Astrocyte of the hippocampus (primary cell): ENCODE measurements at regions not wholly inside any gene's neighbourhood (a gene's known extent, or its start where the extent isn't known, plus 50 kb on each side); places are given as distances from the start of the nearest gene placed in this dataset.
"Not testable (repeated sequence)": the region's sequence is repeated elsewhere in the genome, so short reads cannot be mapped to it uniquely, and the experiment has no call there.

Source experiments
- DNase-seq: peaks from one replicate; pipeline ENCODE4 v3.0.0; 2011; ENCODE audit warnings: low read depth, low spot score

DNA sequence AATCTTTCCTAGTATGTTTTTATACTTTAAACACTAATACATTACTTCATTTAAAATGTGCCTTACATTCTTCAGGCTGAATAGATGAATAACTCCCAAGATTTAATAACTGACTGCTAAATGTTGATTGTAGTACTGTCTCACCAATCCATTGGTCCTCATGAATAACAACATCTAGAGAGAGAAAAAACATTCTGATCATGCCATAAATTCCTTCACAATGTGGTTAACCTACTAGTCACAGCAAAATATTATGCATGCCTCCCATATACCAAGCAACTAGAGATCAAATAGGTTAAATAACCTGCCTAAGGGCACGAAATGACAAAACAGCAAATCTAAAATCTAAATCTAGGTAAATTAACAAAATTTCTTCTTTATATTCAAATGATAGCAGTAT is 66.2 kb downstream of the SYT15 start:
- not testable (repeated sequence) for DNase-seq

DNA sequence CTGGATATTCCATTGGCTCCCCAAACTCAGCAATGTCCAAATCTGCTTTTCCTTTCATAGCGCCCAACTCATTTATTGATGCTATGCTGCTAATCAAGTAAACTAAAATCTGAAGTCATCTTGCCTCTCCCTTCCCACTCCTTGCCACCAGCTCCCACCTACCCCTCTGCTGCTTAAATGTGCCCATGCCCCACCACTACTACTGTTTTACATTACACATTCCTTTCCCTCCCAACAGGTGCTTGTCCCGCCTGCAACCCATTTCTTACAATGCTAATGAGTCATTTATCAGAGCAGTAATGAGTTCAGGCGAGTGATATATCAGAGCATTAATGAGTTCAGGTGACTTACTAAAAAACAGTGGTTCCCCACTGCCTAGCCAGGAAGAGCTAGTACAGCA is 67.2 kb downstream of the SYT15 start:
- not testable (repeated sequence) for DNase-seq

DNA sequence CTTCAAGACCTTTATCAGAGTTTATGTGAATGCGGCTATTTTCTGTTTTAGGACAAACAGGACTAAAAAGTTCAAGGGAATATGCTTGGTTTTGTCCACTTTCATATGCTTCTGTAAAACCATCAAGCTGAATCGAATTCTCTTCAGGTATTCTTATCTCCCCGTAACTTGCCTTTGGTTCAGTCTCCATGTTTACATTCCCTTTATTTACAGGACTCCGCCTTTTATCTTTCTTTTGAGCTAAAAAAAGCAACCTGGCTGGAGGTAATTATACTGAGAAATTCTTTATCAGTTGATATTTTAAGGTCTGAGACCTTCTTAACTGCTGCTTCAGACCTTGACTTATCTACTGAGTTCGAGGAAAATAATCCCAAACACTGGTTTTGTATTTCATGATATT is 72.0 kb downstream of the SYT15 start:
- DNase-seq: not testable (repeated sequence)

DNA sequence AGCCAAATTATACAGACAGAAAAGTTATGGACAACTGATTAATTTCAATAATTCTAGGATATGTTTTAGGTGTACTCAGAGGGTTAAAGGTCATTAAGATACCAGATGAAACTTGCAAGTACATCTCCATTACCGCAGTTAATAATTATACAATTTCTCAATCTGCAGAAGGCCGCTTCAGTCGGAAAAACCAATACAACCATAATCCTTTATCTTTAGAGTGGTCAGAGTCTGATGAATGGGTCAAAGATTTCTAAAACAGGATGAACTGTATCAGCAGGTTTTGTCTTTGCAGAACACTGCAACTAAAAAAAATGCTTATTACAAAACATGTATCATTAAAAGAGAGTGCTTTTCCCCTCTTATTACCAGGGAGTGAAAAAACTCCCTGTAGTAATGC is 78.5 kb downstream of the SYT15 start:
- not testable (repeated sequence) for DNase-seq

DNA sequence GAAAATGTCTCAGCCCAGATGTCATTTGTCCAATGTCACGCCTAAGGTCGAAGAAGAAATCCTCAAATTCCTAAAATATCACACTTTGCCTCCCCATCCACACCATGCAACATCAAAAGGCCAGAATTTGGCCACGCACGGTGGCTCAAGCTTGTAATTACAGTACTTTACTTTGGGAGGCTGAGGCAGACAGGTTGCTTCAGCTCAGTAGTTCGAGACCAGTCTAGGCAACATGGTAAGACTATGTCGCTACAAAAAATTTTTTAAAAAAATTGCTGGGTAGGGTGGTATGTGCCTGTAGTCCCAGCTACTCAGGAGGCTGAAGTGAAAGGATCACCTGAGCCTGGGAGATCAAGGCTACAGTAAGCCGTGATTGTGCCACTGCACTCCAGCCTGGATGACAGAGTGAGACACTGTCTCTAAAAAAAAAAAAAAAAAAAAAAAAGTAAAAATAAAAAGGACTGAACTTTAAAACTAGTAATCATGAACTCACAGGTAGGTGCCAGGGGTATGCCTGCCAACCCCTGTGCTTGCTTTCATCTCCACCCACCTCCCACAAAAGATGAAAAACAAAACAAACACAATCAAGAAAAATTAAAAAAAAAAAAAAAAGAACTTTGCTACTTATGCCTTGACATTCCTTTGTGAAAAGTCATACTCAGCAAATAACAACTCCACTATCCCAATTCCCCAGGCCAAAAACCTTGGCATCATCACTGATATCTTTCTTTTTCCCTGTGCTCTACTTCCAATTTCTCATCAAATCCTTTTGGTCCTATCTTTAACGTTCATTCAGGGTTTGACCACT is 81.3 kb downstream of the SYT15 start:
- not testable (repeated sequence) for DNase-seq

DNA sequence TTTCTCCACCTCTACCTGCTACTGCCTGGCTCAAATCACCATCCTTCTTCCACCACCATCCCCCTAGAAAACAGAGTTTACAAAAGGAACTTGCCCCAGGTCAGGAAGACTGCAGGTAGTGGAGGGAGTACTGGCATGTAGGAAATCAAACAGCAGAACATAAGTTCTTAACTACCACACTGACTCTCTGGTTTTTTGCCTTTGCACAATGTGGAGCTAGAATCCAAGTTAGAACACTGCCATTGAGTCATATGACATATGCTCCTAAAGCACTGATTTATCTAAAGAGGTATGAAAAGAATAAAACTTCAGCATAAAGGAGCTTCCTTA is 81.9 kb downstream of the SYT15 start:
- not testable (repeated sequence) for DNase-seq

DNA sequence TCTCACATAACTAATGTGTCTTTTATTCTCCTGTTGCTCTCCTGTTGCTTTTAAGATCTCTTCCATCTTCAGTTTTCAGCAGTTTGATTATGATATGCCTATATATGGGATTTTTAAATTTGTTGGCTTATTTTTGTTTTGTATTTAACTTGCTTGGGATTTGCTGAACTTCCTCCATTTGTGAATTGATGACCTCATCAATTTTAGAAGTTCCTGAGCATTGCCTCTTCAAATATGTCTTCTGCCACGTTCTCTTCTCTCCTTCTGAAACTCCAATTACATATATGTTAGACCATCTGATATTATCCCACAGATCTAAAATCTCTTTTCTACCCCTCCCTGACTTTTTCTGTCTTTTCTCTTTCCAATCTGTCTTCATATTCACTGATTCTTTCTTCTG is 86.6 kb downstream of the SYT15 start:
- not testable (repeated sequence) for DNase-seq

DNA sequence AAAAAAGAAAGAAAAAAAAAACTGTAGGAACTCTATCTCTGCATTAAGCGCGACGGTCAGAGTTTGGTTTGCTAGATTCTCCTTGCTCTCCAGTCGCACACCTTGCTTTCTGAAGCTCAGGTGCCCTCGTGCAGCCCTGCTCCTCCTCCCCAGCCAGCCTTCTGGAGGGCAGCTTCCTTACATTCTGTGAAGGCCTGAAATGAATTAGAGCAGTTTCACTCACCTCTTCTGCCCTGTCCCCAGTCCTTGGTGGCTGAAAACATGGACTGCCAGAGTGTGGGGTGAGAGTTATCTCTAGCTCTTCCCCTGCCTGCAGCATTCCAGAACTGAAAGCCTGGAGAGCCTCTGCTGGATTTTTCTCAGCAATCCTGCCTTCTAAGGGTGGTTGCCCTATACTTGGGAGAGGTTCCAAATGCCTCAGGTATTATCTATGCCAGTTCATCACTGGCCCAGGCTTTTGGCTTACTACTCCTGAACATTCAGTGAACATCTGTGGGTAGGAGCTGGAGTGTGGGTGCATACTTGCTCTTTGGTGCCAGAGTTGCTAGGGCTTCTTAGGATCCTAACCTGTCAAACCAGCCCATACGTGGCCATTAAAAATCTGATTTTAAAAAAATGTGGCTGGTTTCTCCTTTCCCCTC is 89.5 kb downstream of the SYT15 start:
- not testable (repeated sequence) for DNase-seq

DNA sequence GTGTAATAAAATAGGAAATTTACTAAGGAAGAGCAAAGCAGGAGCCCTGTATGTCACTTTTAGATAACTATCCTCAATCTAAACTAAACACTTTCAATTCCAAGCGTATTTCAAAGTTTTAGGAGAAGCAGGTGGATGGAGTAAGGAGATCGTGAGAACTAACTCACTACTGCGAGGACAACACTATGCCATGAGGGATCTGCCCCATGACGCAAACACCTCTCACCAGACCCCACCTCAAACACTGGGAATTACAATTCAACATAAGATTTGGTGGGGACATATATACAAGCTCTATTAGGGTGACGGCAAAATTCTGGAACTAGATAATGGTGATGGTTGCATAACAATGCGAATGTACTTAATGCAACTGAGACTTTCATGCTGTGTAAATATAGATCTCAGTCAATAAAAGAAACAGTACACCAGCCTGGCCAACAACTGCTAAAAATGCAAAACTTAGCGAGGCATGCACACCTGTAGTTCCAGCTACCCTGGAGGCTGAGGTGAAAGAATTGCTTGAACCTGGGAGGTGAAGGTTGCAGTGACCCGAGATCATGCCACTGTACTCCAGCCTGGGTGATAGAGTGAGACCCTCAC is 99.0 kb downstream of the SYT15 start:
- DNase-seq: not testable (repeated sequence)

DNA sequence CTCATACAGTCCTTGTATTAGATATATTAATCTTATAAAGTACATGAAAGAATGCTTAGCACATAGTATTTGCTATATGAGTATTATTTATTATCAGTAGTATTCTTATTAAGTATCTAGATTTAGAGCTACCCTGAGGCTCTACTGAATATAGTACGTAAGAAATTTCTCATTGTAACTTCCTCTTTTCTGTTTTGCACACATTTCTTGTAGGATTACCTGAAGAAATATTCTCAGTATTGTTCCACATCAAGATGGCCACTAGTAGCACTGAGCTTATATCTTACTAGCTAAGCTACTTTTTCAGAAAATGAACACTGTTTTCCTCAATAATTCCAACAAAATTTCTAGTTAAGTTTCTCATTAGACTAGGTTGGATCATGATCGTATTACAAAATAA is 112.5 kb downstream of the SYT15 start:
- not testable (repeated sequence) for DNase-seq

DNA sequence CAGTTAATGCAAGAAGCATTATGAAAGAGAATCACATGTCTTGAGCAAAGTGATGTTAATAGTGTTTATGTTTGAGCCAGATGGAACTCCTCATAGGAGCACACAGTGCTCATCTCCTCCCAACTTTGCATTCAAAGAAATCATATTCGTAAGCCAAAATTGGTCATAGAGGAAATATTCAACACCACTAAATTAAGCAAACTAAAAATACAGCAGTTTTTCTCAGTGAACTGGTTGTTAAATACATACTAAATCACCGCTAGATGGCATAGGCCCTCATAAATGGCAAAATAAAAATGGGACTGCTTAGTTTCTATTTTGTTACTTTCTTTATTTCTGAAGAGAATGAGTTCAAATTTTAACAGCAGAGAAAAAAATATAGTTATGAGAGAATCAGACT is 114.3 kb downstream of the SYT15 start:
- not testable (repeated sequence) for DNase-seq

DNA sequence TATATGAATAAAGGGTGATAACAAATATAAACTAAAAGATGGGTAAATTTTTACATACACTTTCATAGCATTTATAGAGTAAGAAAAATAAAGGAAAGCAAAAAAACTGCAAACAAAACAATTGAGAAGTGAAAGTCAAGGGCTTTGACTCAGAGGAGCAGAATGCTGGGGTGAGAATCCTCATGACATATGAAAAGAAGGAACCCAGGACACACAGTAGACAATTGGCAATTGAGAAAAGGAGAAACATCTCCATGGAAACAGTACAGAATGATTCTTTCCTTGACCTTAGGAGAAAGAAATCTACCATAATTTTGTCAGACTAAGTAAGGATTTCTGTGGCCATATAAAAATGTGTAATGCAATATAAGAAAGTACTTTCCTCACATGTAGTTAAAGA is 138.3 kb downstream of the SYT15 start:
- DNase-seq: not testable (repeated sequence)

DNA sequence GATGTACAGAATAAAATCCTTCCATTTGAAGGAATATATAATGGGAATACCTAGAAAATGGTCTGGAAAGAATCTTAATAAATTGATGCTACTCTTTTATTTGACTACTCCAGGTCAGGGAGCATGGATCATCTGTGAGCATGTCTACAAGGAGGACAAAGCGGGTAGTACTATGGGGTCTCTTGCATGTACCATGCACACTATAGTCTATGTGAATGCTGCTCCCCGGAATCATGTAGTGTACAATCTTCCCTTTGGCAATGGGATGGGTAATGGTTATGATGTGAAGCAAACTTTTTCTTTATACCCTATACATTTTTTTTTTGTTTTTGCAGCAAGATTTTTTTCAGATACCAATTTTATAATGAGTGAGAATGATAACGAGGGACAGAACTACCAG is 139.1 kb downstream of the SYT15 start:
- DNase-seq: not testable (repeated sequence)

DNA sequence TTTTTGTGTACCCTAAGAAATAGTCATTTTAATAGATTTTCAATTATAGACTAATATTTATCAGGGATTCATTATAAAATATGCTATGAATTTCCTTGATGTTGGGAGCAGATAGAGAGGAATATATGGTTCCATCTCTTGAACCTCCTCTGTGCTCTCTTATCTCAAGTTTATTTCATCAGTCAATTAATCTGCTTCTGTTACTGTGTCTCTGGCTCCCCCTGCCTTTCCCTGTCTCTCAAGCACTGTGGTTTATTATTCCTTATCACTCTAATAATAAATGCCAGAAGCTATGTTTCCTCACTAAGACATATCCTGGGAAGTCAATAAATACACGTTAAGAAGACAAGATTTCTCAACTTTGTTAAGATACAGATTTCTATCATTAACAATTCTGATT is 141.5 kb downstream of the SYT15 start:
- DNase-seq: peak; percentile 33

DNA sequence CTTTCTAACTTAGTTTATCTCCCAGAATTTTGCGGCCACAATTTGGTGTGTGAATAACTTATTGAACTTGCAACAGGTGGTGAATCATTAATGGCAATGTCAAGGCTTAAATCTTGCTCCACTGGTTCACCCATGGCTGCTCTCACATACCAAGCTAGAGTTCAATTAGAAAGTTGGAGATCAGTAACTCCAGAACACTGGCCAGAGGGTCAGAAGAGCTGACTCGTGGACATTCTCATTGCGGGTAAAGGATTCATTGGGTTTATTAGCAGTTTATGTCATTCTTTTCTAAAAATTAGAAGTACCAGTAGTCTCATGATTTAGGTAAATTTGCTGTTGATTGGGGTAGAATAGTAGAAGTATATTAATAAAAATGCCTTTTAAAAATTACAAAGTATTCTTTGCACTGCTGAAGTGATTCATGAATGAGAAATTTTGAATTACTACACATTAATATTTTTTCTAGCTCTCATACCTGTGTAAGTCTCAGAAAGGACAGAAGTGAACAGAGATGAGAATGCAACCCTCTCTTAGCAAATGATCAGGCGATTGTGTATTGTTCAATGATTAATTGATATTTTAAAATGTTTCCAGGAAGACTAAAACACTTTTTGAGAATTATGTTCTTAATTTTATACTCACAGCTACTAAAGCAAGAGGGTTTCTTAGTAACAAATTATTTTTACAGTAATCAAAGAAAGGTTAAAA is 142.0 kb downstream of the SYT15 start:
- not testable (repeated sequence) for DNase-seq

DNA sequence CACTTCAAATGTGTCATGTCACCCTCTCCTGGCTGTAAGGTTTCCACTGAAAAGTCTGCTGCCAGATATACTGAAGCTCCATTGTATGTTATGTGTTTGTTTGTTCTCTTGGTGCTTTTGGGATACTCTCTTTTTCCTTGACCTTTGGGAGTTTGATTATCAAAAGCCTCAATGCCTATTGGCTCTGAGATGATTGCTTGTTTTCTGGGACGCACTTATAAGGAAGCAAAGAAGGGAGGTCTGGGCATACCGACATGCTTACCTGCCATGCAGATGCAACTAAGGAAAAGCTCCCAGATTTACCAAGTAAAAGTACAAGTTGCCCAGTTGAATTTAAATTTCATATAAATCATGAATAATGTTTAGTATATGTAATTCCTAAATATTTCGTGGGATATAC is 145.3 kb downstream of the SYT15 start:
- not testable (repeated sequence) for DNase-seq

DNA sequence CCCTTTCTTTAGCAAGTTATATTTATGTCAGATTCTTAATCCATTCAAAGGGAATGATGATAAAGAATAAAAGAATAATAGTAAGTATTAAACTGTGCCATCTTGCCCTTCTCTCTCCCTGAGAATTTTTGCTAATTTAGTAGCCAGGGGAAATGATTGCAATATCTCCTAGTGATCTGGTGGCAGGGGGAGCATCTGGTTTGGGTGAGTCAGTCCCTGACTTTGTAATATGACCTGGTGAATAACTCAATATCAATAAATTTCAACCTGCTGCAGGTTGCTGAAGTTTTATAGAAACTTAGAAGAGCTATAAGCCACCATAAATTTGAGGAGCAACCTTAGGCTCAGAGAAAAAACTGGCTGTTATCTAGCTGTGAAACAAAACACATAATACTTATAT is 149.4 kb downstream of the SYT15 start:
- not testable (repeated sequence) for DNase-seq

DNA sequence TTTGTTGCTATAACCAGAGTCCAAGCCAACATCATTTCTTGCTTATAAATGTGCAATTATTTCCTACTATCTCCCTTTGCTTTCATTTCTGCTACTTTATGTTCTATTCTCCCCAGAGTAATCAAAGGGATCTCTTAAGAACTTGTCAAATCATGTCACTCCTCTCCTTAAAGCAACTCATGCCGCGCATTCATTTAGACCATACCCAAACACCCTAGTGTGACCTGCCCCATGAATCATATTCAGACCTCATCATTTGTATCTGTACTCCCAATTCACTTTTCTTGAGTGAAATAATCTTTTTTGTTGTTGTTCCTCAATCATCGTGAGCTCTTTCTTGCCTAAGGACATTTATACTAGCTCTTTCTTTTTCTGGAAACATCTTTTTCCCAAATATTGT is 151.8 kb downstream of the SYT15 start:
- not testable (repeated sequence) for DNase-seq

DNA sequence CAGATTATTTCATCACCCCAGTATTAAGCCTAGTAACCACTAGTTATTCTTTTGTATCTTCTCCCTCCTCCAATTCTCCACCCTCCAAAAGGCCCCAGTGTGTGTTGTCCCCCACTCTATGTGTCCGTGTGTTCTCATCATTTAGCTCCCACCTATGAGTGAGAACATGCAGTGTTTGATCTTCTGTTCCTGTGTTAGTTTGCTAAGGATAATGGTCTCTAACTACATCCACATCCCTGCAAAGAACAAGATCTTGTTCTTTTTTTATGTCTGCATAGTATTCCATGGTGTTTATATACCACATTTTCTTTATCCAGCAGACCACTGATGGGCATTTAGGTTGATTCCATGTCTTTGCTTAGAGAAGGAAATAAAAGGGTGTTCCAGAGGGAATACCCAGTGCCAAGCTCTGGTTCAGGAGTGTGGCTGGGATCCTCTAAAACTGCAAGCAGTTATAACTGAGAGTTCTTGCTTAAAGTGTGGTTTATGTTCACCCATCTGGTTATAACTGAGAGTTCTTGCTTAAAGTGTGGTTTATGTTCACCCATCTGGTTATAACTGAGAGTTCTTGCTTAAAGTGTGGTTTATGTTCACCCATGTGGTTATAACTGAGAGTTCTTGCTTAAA is 154.8 kb downstream of the SYT15 start:
- DNase-seq: not testable (repeated sequence)

DNA sequence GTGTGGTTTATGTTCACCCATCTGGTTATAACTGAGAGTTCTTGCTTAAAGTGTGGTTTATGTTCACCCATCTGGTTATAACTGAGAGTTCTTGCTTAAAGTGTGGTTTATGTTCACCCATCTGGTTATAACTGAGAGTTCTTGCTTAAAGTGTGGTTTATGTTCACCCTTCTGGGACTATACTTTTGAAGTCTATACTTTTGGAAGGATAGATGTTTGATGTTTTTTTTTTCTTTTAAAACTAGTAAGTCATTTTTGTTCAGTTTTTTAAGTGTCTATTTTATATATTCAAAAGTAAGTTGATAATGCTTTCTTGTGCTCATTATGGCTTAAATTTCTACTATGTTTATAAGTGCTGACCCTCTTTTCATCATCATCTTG is 155.3 kb downstream of the SYT15 start:
- not testable (repeated sequence) for DNase-seq

DNA sequence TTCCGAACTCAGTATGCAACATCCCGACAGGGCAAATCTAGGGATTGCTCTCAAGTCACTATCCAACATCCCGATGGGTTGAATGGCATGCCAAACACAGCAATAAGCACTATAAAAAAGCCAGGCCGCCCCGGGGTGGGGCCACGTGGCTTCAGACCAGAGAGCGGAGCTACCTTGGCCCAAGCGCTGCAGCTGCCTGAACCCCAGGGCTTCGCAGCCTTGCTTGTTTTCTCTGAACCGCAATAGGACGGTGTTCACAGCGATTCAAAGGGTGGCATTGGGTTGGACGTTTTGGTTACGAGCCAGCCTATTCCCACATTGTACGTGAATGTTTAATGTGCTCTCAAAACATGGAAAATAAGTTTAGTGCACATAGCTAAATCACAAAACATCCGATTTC is 161.0 kb downstream of the SYT15 start:
- not testable (repeated sequence) for DNase-seq

DNA sequence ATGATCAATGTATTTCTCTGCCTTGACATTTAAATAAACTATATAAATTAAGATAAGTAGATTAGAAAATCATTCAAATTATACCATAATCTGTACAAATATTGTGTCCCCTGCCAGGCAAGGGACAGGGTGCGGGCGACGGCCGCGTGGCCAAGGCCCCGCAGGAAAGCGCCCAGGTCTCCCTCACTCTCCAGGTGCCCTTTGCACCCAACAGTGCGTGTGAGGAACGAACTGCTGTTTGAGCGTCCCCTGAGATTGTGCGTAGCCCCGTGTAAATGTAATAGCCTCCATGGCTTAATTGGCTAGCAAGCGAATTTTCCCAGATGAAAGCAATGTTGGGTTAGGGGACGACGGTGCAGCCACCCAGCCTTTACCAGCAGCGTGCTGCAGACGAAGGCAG is 161.4 kb downstream of the SYT15 start:
- DNase-seq: not testable (repeated sequence)
